HG02798 (cell line): ENCODE measurements at regions not wholly inside any gene's neighbourhood (a gene's known extent, or its start where the extent isn't known, plus 50 kb on each side); places are given as distances from the start of the nearest gene placed in this dataset.

Experiments
- ATAC-seq: cut with Tn5 transposase; IDR thresholded peaks from one replicate; pipeline ENCODE4 v1.9.1; 2021; ENCODE audit warnings: mild to moderate bottlenecking; ENCODE audit not compliant: unreplicated experiment, poor library complexity

GRCh38 chr3:72181251-72181650 is 396.3 kb upstream of the PROK2 start:
- no peak for ATAC-seq

GRCh38 chr3:72180405-72180804 is 395.5 kb upstream of the PROK2 start:
- ATAC-seq = no peak

- no peak for ATAC-seq
These were observed 394.1 kb upstream of the PROK2 start for GRCh38 chr3:72179107-72179464.

GRCh38 chr3:72178463-72179106 is 393.6 kb upstream of the PROK2 start:
- no peak for ATAC-seq

- peak; percentile 54 for ATAC-seq
These were observed 392.4 kb upstream of the PROK2 start for GRCh38 chr3:72177075-72178050.

- ATAC-seq = peak; percentile 89
These were observed 391.6 kb upstream of the PROK2 start for GRCh38 chr3:72176537-72177041.

- ATAC-seq = no peak
These were observed 390.4 kb upstream of the PROK2 start for GRCh38 chr3:72175296-72175858.

- no peak for ATAC-seq
These were observed 389.9 kb upstream of the PROK2 start for GRCh38 chr3:72174890-72175289.

- no peak for ATAC-seq
These were observed 389.1 kb upstream of the PROK2 start for GRCh38 chr3:72174040-72174439.

GRCh38 chr3:72171946-72172345 is 387.0 kb upstream of the PROK2 start:
- ATAC-seq = no peak

GRCh38 chr3:72171463-72171881 is 386.5 kb upstream of the PROK2 start:
- no peak for ATAC-seq

GRCh38 chr3:72169561-72170472 is 384.9 kb upstream of the PROK2 start:
- no peak for ATAC-seq

- ATAC-seq = no peak
These were observed 384.2 kb upstream of the PROK2 start for GRCh38 chr3:72169120-72169519.

GRCh38 chr3:72165808-72166207 is 380.9 kb upstream of the PROK2 start:
- no peak for ATAC-seq

- no peak for ATAC-seq
These were observed 380.4 kb upstream of the PROK2 start for GRCh38 chr3:72165317-72165716.

GRCh38 chr3:72164635-72164978 is 379.7 kb upstream of the PROK2 start:
- no peak for ATAC-seq

- peak; percentile 94 for ATAC-seq
These were observed 379.1 kb upstream of the PROK2 start for GRCh38 chr3:72163809-72164634.

- ATAC-seq = no peak
These were observed 377.8 kb upstream of the PROK2 start for GRCh38 chr3:72162649-72163184.
